ENCODE measurements at regions not wholly inside any gene's neighbourhood (a gene's known extent, or its start where the extent isn't known, plus 50 kb on each side); places are given as distances from the start of the nearest gene placed in this dataset.

DNA sequence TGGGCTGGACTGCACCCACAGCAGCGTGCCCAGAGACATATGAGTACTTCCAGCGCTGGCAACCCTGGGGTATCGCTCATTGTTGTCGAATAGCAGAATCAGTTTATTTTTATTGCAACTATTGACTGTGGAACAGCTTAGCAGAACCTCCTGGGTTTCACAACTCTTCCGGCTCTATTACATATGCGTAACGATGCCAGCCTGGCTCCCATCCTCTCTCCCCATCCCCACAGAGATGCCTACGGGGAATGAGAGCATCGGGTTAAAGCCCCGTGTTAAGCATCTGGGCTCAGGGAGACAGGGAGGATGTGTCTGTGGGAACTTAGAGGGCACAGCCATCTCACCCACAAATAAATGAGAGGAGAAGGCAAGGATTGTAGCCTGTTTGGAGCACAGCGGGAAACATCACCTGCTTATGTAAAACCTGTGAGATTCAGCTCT, 76.6 kb upstream of the DLG1 start:
- no peaks in the 10 kb centered on the region for H3K79me2 ChIP-seq (ENCODE audit: insufficient read depth, low read depth, low read length)
- no peaks in the 10 kb centered on the region for H4K20me1 ChIP-seq (ENCODE audit: insufficient read depth, low read length)
- no peaks in the 10 kb centered on the region for H3K4me1 ChIP-seq (ENCODE audit: insufficient read depth, low read length, poor library complexity, severe bottlenecking)
- POLR2A ChIA-PET: no interaction called here
- no peak for TF ChIP-seq CTCF (conservative IDR thresholded peaks at IDR 0.05; ENCODE audit: low read length)
- no peak for TF ChIP-seq EZH2phosphoT487 (IDR thresholded peaks at IDR 0.05; ENCODE audit: borderline replicate concordance, low read depth, low read length)
- no peak for DNase-seq (ENCODE audit: low spot score)
- H3K9me3 ChIP-seq (ENCODE audit: low read length): no peaks in the 10 kb centered on the region
- no peak overlapping the region for H3K27ac ChIP-seq (ENCODE audit: low read depth, low read length, poor library complexity, severe bottlenecking)
- no peak overlapping the region for H2AFZ ChIP-seq (ENCODE audit: low read length)
- intact Hi-C loops (cut with micrococcal nuclease; ENCODE audit: unreplicated experiment): no loop called here
- no peak overlapping the region for H3K4me3 ChIP-seq (ENCODE audit: low read depth, low read length, poor library complexity, severe bottlenecking)
- H3K4me2 ChIP-seq (ENCODE audit: low read length): no peak overlapping the region
- CTCF ChIA-PET (ENCODE audit: unreplicated experiment): no interaction called here
- H3K9me2 ChIP-seq (ENCODE audit: insufficient read depth, low read length): no peaks in the 10 kb centered on the region
- no TSS peak for BruUV-seq (replicated peaks)
- H3K36me3 ChIP-seq (ENCODE audit: insufficient read depth, low read length): no peaks in the 10 kb centered on the region

DNA sequence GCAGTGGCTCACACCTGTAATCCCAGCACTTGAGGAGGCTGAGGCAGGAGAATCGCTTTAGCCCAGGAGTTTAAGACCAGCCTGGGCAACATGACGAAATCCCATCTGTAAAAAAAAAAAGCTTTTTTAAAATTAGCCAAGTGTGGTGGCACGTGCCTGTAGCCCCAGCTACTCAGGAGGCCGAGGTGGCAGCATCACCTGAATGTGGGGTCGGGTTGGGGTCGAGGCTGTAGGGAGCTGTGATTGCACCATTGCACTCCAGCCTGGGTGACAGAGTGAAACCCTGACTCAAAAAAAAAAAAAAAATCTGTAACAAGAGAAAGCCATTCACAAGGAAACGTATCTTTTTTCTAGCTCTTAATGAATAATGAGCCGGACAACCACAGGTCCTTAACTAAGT, 74.7 kb upstream of the DLG1 start:
- no peaks in the 10 kb centered on the region for H3K9me3 ChIP-seq (ENCODE audit: low read length)
- no peak overlapping the region for H3K4me2 ChIP-seq (ENCODE audit: low read length)
- no peaks in the 10 kb centered on the region for H3K4me1 ChIP-seq (ENCODE audit: insufficient read depth, low read length, poor library complexity, severe bottlenecking)
- no peak overlapping the region for H2AFZ ChIP-seq (ENCODE audit: low read length)
- no peak overlapping the region for H3K27ac ChIP-seq (ENCODE audit: low read depth, low read length, poor library complexity, severe bottlenecking)
- no TSS peak for BruUV-seq (replicated peaks)
- no peaks in the 10 kb centered on the region for H3K9me2 ChIP-seq (ENCODE audit: insufficient read depth, low read length)
- no peaks in the 10 kb centered on the region for H3K79me2 ChIP-seq (ENCODE audit: insufficient read depth, low read depth, low read length)
- CTCF ChIA-PET (ENCODE audit: unreplicated experiment): no interaction called here
- no peak overlapping the region for H3K4me3 ChIP-seq (ENCODE audit: low read depth, low read length, poor library complexity, severe bottlenecking)
- intact Hi-C loops (cut with micrococcal nuclease; ENCODE audit: unreplicated experiment): no loop called here
- TF ChIP-seq CTCF (conservative IDR thresholded peaks at IDR 0.05; ENCODE audit: low read length) (no peak), EZH2phosphoT487 (IDR thresholded peaks at IDR 0.05; ENCODE audit: borderline replicate concordance, low read depth, low read length) (no peak)
- H4K20me1 ChIP-seq (ENCODE audit: insufficient read depth, low read length): no peaks in the 10 kb centered on the region
- DNase-seq (ENCODE audit: low spot score): no peak
- POLR2A ChIA-PET: interaction anchor here (0.6 to 0.7 kb wide), 2 partner anchors 47 to 222 kb away, joined by 3 to 4 read pairs; no protein-coding TSS in a partner anchor
- H3K36me3 ChIP-seq (ENCODE audit: insufficient read depth, low read length): no peaks in the 10 kb centered on the region

- no peak overlapping the region for H3K4me3 ChIP-seq (ENCODE audit: low read depth, low read length, poor library complexity, severe bottlenecking)
- CTCF ChIA-PET (ENCODE audit: unreplicated experiment): no interaction called here
- H3K79me2 ChIP-seq (ENCODE audit: insufficient read depth, low read depth, low read length): no peaks in the 10 kb centered on the region
- H3K36me3 ChIP-seq (ENCODE audit: insufficient read depth, low read length): no peaks in the 10 kb centered on the region
- TF ChIP-seq CTCF (conservative IDR thresholded peaks at IDR 0.05; ENCODE audit: low read length) (no peak), EZH2phosphoT487 (IDR thresholded peaks at IDR 0.05; ENCODE audit: borderline replicate concordance, low read depth, low read length) (no peak)
- no peak overlapping the region for H3K4me2 ChIP-seq (ENCODE audit: low read length)
- no peaks in the 10 kb centered on the region for H3K9me3 ChIP-seq (ENCODE audit: low read length)
- POLR2A ChIA-PET: no interaction called here
- intact Hi-C loops (cut with micrococcal nuclease; ENCODE audit: unreplicated experiment): no loop called here
- H3K27ac ChIP-seq (ENCODE audit: low read depth, low read length, poor library complexity, severe bottlenecking): no peak overlapping the region
- H4K20me1 ChIP-seq (ENCODE audit: insufficient read depth, low read length): no peaks in the 10 kb centered on the region
- BruUV-seq (replicated peaks): no TSS peak
- no peaks in the 10 kb centered on the region for H3K9me2 ChIP-seq (ENCODE audit: insufficient read depth, low read length)
- no peak overlapping the region for H2AFZ ChIP-seq (ENCODE audit: low read length)
- H3K4me1 ChIP-seq (ENCODE audit: insufficient read depth, low read length, poor library complexity, severe bottlenecking): no peaks in the 10 kb centered on the region
- no peak for DNase-seq (ENCODE audit: low spot score)
These were observed 73.7 kb upstream of the DLG1 start for GRCh38 chr3:197372047-197372661.
